ENCODE measurements at regions not wholly inside any gene's neighbourhood (a gene's known extent, or its start where the extent isn't known, plus 50 kb on each side); places are given as distances from the start of the nearest gene placed in this dataset.
"Not testable (repeated sequence)": the region's sequence is repeated elsewhere in the genome, so short reads cannot be mapped to it uniquely, and the experiment has no call there.

DNA sequence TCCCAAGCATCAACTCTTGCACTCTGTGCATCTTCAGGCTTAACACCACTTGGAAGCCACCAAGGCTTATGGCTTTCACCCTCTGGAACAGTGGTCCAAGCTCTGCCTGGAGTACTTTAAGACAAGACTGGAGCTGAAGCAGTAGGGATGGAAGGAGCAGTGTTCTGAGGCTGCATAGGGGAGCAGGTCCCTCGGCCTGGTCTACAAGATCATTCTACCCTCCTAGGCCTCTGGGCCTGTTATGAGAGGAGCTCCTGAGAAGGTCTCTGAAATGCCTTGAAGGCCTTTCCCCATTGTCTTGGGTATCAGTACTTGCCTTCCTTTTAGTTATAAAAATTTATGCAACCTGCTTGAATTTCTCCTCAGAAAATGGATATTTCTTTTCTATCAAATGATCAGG is 286.7 kb downstream of the CPXCR1 start:
- TF ChIP-seq CTCF (IDR thresholded peaks at IDR 0.05; ENCODE audit: borderline replicate concordance, extremely low read depth, insufficient read depth) = no peak
- no peak for FAIRE-seq

DNA sequence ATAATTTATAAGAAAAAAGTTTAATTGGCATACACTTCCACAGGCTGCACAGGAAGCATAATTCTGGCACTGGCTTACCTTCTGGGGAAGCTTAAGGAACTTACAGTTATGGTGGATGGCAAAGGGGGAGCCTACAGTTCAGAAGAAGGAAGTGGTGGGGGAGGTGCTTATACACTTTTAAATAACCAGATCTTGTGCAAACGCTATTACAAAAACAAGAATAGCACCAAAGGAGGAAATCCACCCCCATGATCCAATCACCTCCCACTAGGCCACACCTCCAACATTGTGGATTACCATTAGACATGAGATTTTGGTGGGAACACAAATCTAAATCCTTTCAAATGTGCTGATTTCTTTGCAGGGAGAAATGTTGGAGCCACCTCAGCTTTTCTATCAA is 287.7 kb downstream of the CPXCR1 start:
- H3K9ac ChIP-seq (ENCODE audit: low read length in 3 of 3) = no peak overlapping the region
- H3K27ac ChIP-seq (ENCODE audit: low read depth in 2 of 2, low read length in 2 of 2) = no peak overlapping the region
- H3K4me3 ChIP-seq (ENCODE audit: low read length in 3 of 3) = no peak overlapping the region
- no peak for TF ChIP-seq CTCF (IDR thresholded peaks at IDR 0.05; ENCODE audit: borderline replicate concordance, extremely low read depth, insufficient read depth)
- H3K27me3 ChIP-seq (ENCODE audit: control insufficient read depth, insufficient read depth, low read length) = no peaks in the 10 kb centered on the region
- intact Hi-C loops (cut with DNase I) = no loop called here
- DNase-seq (no peak), FAIRE-seq (no peak)
- H3K4me1 ChIP-seq (ENCODE audit: control insufficient read depth in 2 of 3, insufficient read depth in 2 of 3, low read depth in 1 of 3, low read length in 3 of 3) = no peaks in the 10 kb centered on the region
- no peaks in the 10 kb centered on the region for H3K36me3 ChIP-seq (ENCODE audit: control insufficient read depth in 2 of 3, insufficient read depth in 3 of 3, low read length in 3 of 3)
- no peaks in the 10 kb centered on the region for H3K9me3 ChIP-seq (ENCODE audit: control insufficient read depth in 2 of 3, insufficient read depth in 1 of 3, low read length in 3 of 3)

More for the DNA sequence above, 286.7 kb downstream of the CPXCR1 start:
- H3K27ac ChIP-seq (ENCODE audit: low read depth in 2 of 2, low read length in 2 of 2) = no peak overlapping the region
- intact Hi-C loops (cut with DNase I) = no loop called here
- H3K27me3 ChIP-seq (ENCODE audit: control insufficient read depth, insufficient read depth, low read length) = no peaks in the 10 kb centered on the region
- no peak overlapping the region for H3K4me3 ChIP-seq (ENCODE audit: low read length in 3 of 3)
- H3K36me3 ChIP-seq (ENCODE audit: control insufficient read depth in 2 of 3, insufficient read depth in 3 of 3, low read length in 3 of 3) = no peaks in the 10 kb centered on the region
- H3K9me3 ChIP-seq (ENCODE audit: control insufficient read depth in 2 of 3, insufficient read depth in 1 of 3, low read length in 3 of 3) = no peaks in the 10 kb centered on the region
- no peaks in the 10 kb centered on the region for H3K4me1 ChIP-seq (ENCODE audit: control insufficient read depth in 2 of 3, insufficient read depth in 2 of 3, low read depth in 1 of 3, low read length in 3 of 3)
- DNase-seq = no peak
- no peak overlapping the region for H3K9ac ChIP-seq (ENCODE audit: low read length in 3 of 3)

- FAIRE-seq = no peak
- no peaks in the 10 kb centered on the region for H3K27me3 ChIP-seq (ENCODE audit: control insufficient read depth, insufficient read depth, low read length)
- no peak for TF ChIP-seq CTCF (IDR thresholded peaks at IDR 0.05; ENCODE audit: borderline replicate concordance, extremely low read depth, insufficient read depth)
- intact Hi-C loops (cut with DNase I) = no loop called here
- no peak overlapping the region for H3K4me3 ChIP-seq (ENCODE audit: low read length in 3 of 3)
- DNase-seq = no peak
- no peak overlapping the region for H3K9ac ChIP-seq (ENCODE audit: low read length in 3 of 3)
- no peaks in the 10 kb centered on the region for H3K36me3 ChIP-seq (ENCODE audit: control insufficient read depth in 2 of 3, insufficient read depth in 3 of 3, low read length in 3 of 3)
- H3K9me3 ChIP-seq (ENCODE audit: control insufficient read depth in 2 of 3, insufficient read depth in 1 of 3, low read length in 3 of 3) = no peaks in the 10 kb centered on the region
- no peak overlapping the region for H3K27ac ChIP-seq (ENCODE audit: low read depth in 2 of 2, low read length in 2 of 2)
- H3K4me1 ChIP-seq (ENCODE audit: control insufficient read depth in 2 of 3, insufficient read depth in 2 of 3, low read depth in 1 of 3, low read length in 3 of 3) = no peaks in the 10 kb centered on the region
Measured at GRCh38 chrX:89053223-89053622, 306.2 kb downstream of the CPXCR1 start.

DNA sequence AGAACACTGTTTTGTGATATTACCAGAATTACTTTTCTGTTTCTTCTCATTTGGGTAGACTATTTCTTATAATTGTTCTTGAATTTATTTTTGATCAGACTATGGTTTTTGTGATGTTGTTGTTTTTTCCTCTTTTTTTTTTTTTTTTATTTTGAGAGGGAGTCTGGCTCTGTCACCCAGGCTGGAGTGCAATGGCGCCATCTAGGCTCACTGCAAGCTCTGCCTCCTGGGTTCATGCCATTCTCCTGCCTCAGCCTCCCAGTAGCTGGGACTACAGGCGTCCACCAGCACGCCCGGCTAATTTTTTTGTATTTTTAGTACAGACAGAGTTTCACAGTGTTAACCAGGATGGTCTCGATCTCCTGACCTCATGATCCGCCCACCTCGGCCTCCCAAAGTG is 352.6 kb downstream of the CPXCR1 start:
- H3K27ac ChIP-seq (ENCODE audit: low read depth in 2 of 2, low read length in 2 of 2); intact Hi-C loops (cut with DNase I); H3K4me3 ChIP-seq (ENCODE audit: low read length in 3 of 3); H3K27me3 ChIP-seq (ENCODE audit: control insufficient read depth, insufficient read depth, low read length); FAIRE-seq; H3K9me3 ChIP-seq (ENCODE audit: control insufficient read depth in 2 of 3, insufficient read depth in 1 of 3, low read length in 3 of 3); H3K4me1 ChIP-seq (ENCODE audit: control insufficient read depth in 2 of 3, insufficient read depth in 2 of 3, low read depth in 1 of 3, low read length in 3 of 3); H3K9ac ChIP-seq (ENCODE audit: low read length in 3 of 3); DNase-seq; H3K36me3 ChIP-seq (ENCODE audit: control insufficient read depth in 2 of 3, insufficient read depth in 3 of 3, low read length in 3 of 3): not testable (repeated sequence)

Measured in kidney (tissue), 13 donors.